Ascending aorta (tissue), 2 donors: ENCODE measurements at regions not wholly inside any gene's neighbourhood (a gene's known extent, or its start where the extent isn't known, plus 50 kb on each side); places are given as distances from the start of the nearest gene placed in this dataset.

Experiments used
- DNase-seq, 2 donors: peaks; one replicate each; pipeline ENCODE4 v3.0.0-alpha.2; 2019; ENCODE audit warnings: low spot score in 2 of 2
- H3K27ac ChIP-seq, 2 donors: fragments of 200-600 bp; sonication (generic); one replicate each; pipeline ENCODE4 v1.5.1; 2016 to 2017; ENCODE audit warnings: mild to moderate bottlenecking in 1 of 2
- H3K27me3 ChIP-seq: fragments of 200-600 bp; sonication (generic); one replicate; pipeline ENCODE4 v1.5.1; 2017
- H3K36me3 ChIP-seq, 2 donors: fragments of 200-600 bp; sonication (generic); one replicate each; pipeline ENCODE4 v1.5.1; 2016
- H3K4me1 ChIP-seq, 2 donors: fragments of 200-600 bp; sonication (generic); one replicate each; pipeline ENCODE4 v1.5.1; 2016 to 2017; ENCODE audit warnings: mild to moderate bottlenecking in 1 of 2
- H3K4me3 ChIP-seq, 2 donors: fragments of 200-600 bp; sonication (generic); one replicate each; pipeline ENCODE4 v1.5.1; 2016 to 2017; ENCODE audit warnings: mild to moderate bottlenecking in 1 of 2
- H3K9me3 ChIP-seq, 2 donors: fragments of 200-600 bp; sonication (generic); one replicate each; pipeline ENCODE4 v1.5.1; 2016
- intact Hi-C: fragments of 100-400 bp; cut with DNase I; formaldehyde crosslinking; loops from one replicate; pipeline ENCODE4 v1.15.1; 2023
- TF ChIP-seq, protein P1 (sequence below), 3 experiments: fragments of 200-600 bp in 2 of 3; fragments of 450-650 bp in 1 of 3; sonication (generic) in 2 of 3; IDR thresholded peaks; one replicate each; pipeline ENCODE4 v1.5.1; 2016 to 2019; ENCODE audit warnings: antibody characterized with exemption in 3 of 3, mild to moderate bottlenecking in 1 of 3, moderate library complexity in 1 of 3

DNA sequence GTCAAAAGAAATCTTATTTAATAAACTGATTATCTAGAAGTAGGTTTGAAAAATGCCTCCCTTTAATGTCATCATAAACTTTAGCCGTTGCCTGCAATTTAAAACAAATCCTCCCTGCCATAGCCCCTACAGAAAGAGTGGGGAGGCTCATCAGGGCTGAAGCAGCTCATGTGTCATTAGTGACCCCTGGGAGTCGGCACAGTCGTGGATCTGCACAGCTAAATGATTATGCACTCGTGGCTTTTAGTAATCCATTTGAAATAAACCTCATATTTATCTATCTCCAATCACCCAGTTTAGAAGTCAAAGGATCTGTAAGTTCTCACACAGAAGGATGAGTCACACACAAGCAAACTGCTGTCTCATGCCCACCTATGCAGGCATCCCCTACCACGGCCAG, 277.3 kb downstream of the SS18 start:
- no peak for DNase-seq
- no peaks in the 10 kb centered on the region for H3K27me3 ChIP-seq
- no peaks in the 10 kb centered on the region for H3K4me1 ChIP-seq
- TF ChIP-seq, protein P1, sequence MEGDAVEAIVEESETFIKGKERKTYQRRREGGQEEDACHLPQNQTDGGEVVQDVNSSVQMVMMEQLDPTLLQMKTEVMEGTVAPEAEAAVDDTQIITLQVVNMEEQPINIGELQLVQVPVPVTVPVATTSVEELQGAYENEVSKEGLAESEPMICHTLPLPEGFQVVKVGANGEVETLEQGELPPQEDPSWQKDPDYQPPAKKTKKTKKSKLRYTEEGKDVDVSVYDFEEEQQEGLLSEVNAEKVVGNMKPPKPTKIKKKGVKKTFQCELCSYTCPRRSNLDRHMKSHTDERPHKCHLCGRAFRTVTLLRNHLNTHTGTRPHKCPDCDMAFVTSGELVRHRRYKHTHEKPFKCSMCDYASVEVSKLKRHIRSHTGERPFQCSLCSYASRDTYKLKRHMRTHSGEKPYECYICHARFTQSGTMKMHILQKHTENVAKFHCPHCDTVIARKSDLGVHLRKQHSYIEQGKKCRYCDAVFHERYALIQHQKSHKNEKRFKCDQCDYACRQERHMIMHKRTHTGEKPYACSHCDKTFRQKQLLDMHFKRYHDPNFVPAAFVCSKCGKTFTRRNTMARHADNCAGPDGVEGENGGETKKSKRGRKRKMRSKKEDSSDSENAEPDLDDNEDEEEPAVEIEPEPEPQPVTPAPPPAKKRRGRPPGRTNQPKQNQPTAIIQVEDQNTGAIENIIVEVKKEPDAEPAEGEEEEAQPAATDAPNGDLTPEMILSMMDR (IDR thresholded peaks at IDR 0.05) = no peak
- no peak overlapping the region for H3K4me3 ChIP-seq
- H3K27ac ChIP-seq = no peak overlapping the region
- H3K9me3 ChIP-seq = no peaks in the 10 kb centered on the region
- intact Hi-C loops = no loop called here
- no peaks in the 10 kb centered on the region for H3K36me3 ChIP-seq

DNA sequence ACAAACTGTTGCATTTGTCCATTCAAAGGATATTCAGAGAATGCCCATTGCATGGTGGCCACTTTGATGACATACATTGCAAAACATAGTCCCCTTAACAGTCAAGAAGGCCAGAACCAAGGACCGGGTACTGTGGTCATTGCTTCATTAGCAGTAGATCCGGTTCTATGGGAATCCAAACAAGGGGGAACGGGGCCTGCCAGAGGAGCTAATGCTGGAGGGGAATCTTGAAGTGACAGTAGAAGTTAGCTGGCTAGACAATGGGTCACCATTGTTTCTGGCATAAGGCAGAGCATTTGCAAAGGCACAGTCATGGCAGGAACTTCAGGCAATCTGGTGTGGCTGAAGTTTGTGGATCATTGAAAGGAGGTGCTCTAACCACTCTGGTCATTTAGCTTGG, 279.7 kb downstream of the SS18 start:
- H3K9me3 ChIP-seq = no peaks in the 10 kb centered on the region
- TF ChIP-seq, protein P1 (IDR thresholded peaks at IDR 0.05) = no peak
- no peak overlapping the region for H3K4me3 ChIP-seq
- no peaks in the 10 kb centered on the region for H3K27me3 ChIP-seq
- intact Hi-C loops = no loop called here
- H3K27ac ChIP-seq = no peak overlapping the region
- H3K4me1 ChIP-seq = no peaks in the 10 kb centered on the region
- no peaks in the 10 kb centered on the region for H3K36me3 ChIP-seq
- no peak for DNase-seq

DNA sequence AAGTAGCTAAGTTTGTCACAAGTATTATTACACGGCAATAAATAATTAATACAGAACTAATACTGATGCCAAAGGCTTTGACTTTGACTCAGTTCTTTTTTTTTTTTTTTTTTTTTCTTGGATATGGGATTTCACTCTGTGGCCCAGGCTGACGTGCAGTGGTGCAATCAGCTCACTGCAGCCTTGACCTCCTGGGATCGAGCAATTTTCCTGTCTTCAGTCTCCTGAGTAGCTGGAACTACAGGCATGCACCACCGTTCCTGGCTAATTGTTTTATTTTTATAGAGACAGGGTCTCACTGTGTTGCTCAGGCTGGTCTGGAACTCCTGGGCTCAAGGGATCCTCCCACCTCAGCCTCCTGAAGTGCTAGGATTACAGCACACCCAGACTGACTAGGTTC, 284.5 kb downstream of the SS18 start:
- Histone ChIP-seq H3K9me3 (no peaks in the 10 kb centered on the region), H3K27ac (no peak overlapping the region), H3K4me1 (no peaks in the 10 kb centered on the region), H3K27me3 (no peaks in the 10 kb centered on the region), H3K36me3 (no peaks in the 10 kb centered on the region), H3K4me3 (no peak overlapping the region)
- TF ChIP-seq, protein P1 (IDR thresholded peaks at IDR 0.05) = no peak
- intact Hi-C loops = no loop called here
- DNase-seq = no peak

DNA sequence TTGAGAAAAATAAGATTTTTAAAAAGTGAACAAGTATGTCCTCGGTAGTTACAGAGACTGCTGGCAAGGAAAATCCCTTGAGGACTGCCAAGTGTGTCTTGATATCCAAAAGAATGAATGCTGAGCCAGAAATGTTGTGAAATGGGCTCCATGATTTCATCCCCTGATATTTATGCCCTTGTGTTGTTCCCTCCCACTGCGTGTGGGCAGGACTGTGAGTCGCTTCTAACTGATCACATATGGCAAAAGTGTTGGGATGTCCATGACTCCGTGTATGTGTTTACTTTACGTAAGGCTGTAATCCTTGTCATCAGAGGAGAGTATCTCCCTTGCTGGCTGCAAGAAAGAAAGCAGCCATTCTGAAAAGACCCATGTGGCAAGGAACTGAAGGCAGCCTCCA, 285.1 kb downstream of the SS18 start:
- Histone ChIP-seq H3K36me3 (no peaks in the 10 kb centered on the region), H3K4me3 (no peak overlapping the region), H3K9me3 (no peaks in the 10 kb centered on the region), H3K27ac (no peak overlapping the region), H3K4me1 (no peaks in the 10 kb centered on the region), H3K27me3 (no peaks in the 10 kb centered on the region)
- no peak for DNase-seq
- intact Hi-C loops = no loop called here
- TF ChIP-seq, protein P1 (IDR thresholded peaks at IDR 0.05) = no peak

DNA sequence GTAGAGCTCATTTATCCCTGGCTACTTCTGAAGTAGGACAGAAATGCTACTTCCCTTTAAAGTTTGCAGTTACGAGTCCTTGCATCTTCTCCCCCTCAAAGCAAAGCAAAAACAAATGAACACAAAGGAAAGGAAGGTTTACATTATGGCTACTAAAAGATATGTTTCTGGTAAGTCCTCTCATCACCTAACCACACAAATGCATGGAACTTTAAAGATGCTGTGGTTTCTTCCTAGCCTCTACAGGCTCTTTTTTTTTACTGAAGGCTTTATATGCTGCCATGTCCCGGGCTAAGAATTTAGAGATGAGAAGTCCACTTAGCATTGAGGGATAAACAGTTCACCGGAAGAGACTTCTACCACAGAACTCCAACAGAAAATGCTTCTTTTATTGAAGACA, 291.2 kb downstream of the SS18 start:
- Histone ChIP-seq H3K27ac (no peak overlapping the region), H3K4me1 (no peaks in the 10 kb centered on the region), H3K9me3 (no peaks in the 10 kb centered on the region), H3K36me3 (no peaks in the 10 kb centered on the region), H3K27me3 (no peaks in the 10 kb centered on the region), H3K4me3 (no peak overlapping the region)
- DNase-seq = no peak
- TF ChIP-seq, protein P1 (IDR thresholded peaks at IDR 0.05) = no peak
- intact Hi-C loops = no loop called here

DNA sequence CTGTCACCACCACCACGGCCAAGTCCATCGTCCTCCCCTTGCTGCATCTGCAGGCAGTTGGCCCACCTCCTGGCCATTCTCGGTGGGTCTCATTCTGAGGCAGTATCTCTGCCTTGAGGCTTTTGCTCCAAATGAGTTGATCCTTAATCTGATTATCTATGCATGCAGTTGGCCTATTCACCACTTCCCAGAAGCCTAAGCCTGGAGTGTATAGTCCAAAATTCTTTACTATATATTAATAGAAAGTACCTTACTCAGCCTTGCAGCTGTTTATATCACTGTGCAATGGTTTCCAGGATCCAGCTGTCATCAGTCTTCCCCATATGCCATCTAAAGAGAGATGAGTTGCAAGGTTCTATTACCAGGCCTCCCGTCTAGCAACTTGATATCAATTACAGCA, 292.4 kb downstream of the SS18 start:
- Histone ChIP-seq H3K27me3 (no peaks in the 10 kb centered on the region), H3K9me3 (no peaks in the 10 kb centered on the region), H3K4me1 (no peaks in the 10 kb centered on the region), H3K27ac (no peak overlapping the region), H3K36me3 (no peaks in the 10 kb centered on the region), H3K4me3 (no peak overlapping the region)
- TF ChIP-seq, protein P1 (IDR thresholded peaks at IDR 0.05) = no peak
- no peak for DNase-seq
- intact Hi-C loops = no loop called here
